ENCODE measurements at regions not wholly inside any gene's neighbourhood (a gene's known extent, or its start where the extent isn't known, plus 50 kb on each side); places are given as distances from the start of the nearest gene placed in this dataset.

DNA sequence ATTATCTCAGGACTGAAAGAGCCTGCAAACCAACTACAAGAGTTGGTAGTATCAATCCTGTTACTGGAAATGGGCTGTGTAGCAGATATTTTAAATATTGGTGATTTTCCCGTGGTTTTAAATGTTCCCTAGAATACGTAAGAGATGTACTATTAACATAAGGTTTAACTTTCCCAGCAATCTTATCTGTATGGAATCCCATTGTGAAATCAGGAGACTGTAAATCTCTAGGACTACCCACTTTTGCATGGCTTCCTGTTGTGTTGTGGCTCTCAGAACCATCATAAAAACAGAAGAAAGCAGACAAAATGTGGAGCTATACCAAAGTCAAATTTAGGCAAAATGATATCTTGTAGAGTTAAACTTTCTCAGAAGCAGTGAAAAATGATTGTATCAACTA lies 641.5 kb upstream of the SETBP1 start:
- FAIRE-seq, result no peak

DNA sequence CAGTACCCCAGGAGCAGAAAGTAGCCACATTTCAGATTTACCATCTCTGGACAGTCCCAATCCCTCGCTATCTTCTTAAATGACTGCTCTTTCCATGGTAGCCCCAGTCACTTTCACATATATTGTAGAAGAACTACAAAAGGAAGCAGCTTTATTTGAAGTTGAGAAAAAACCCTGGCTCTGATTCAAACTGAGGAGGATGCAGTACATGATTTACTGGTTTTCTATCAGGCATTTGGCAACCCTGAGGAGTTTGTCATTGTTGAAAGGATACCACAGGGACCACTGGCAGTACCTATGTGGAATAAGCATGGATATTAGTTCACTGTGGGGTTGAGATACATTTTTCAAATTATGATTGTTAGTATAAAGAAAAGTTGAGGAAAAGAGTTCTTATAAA lies 640.9 kb upstream of the SETBP1 start:
- no peak for DNase-seq (ENCODE audit: insufficient read length, low spot score)
- no peak for FAIRE-seq

More for the DNA sequence above, 641.5 kb upstream of the SETBP1 start:
- no peak for DNase-seq (ENCODE audit: insufficient read length, low spot score)

DNA sequence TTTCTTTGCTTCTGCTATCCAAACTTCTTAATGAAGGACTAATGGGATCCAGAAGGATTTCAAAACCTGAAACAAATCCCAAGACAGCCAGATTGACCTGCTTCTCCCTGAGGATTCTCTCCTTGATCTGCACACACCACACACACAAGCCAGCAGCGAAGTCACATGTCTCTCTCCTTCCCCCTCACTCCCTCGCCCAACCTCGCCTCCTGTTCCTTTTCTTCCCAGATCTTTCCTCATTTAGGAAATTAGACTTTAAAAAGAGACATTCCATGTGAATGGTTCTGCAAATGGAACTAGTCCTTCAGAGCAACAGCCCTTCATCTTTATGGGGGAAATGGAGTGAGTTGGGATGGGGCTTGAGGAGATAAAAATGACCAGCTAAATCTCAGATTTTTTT lies 639.1 kb upstream of the SETBP1 start:
- FAIRE-seq (no peak), DNase-seq (ENCODE audit: insufficient read length, low spot score) (no peak)

DNA sequence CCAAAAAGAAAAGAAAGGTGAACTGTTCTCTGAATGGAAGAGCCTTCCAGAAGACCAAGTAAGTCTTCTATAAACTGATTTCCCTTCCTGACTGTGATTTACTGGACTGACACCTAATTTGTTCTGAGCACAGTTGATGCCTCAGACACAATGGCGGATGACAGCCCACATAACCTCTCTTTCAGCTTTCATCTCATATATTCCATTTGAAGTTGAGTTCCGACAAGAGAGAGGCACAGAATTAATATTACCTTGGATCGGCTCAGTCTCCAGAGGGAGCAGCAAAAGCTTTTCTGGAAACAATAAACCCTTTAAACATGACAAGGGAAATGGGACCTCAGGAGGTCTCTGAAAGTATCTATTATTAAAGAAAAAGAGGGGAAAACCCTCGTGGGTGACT lies 638.7 kb upstream of the SETBP1 start:
- FAIRE-seq, result no peak
- DNase-seq (ENCODE audit: insufficient read length, low spot score), result no peak

DNA sequence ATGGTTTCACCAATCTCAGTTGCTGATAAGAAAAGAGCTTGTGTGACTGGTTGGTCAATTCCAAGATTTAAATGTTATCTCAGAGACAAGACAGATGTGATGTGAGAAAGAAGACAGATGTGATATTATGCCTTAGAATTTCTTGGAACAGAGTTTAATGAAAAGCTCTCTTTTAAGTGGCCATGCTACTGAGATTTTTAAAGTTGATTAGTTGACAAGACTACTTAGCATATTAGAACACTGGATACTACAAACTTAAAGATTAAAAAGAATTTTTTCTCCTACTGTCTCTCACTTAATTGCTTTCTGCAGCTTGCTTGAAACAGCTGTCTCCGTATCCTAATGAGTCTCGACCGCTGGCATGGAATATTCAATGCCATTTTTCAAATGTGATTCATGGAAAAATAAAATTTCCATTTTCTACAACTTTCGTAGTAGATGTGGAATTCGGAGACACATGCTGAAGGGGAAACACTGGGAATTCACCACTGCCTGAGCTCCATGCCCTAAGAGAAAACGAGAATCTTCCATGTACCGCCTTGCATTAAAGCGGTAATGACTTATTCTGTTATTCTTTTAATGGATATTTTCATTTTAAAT lies 634.2 kb upstream of the SETBP1 start:
- DNase-seq (ENCODE audit: insufficient read length, low spot score) (no peak), FAIRE-seq (no peak)

DNA sequence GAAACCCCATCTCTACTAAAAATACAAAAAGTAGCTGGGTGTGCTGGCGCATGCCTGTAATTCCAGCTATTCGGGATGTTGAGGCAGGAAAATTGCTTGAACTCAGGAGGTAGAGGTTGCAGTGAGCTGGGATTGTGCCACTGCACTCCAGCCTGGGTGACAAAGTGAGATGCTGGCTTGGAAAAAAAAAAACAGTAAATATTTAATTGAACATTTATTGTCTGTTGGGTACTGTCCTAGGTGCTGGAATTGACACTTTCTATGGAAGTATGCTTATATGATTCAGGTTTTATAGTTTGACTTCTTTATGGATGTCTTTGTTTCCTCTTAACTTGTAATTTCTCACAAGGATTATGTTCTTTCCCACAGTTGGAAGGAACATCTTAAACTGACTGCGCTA lies 633.1 kb upstream of the SETBP1 start:
- DNase-seq (ENCODE audit: insufficient read length, low spot score), result no peak
- no peak for FAIRE-seq

DNA sequence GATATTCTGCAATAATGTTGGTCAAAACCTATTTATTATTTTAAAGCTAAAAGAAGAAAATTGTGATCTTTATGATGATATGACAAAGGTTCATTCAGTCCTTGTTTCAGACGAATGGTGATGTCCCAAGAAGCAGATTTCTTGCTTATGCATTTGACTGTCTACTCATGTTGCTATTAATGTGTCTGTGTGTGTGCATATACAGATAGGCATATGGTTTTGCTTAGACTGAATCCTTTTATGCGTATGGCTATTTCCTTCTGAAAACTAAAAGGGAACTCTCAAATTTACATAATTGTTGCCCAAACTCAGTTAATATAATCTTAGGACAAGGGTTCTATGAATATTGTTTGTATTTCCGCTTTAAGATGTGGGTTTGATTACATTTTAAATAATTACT lies 632.3 kb upstream of the SETBP1 start:
- no peak for FAIRE-seq
- no peak for DNase-seq (ENCODE audit: insufficient read length, low spot score)

DNA sequence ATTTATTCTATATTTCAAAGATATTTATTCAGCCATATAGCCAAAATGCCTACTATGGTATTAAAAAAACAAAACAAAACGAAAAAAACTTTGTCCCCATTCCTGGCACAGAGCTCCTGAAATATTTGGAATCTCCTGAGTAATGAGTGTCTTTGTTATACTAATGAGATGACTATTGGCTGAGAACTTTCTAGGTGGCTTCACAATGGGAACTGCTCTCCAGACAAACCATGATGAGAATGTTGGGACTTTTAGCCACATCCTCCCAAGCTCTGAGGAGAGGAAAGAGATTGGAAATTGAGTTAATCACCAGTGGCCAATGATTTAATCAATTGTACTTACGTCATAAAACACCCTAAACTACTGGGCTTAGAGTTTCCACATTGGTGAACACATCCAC lies 631.8 kb upstream of the SETBP1 start:
- DNase-seq (ENCODE audit: insufficient read length, low spot score) (no peak), FAIRE-seq (no peak)

DNA sequence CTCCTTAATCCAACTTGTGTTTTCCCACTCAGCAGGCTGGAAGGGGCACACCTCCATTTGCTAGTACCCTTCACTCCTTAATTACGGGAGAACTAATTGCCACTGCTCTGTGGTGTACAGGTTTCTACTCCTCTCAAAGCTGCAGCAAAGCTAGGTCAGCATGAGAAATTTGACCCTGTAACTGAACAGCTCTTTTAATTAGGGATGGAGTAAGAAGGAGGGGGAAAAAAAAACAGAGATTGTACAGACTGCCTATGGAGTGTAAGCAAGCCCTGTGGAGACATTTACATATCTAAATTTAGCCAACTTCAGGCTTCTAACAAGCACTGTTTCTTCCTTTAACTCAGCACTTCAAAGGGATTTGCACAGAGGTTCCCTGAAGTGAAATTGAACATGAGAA lies 629.7 kb upstream of the SETBP1 start:
- no peak for DNase-seq (ENCODE audit: insufficient read length, low spot score)
- no peak for FAIRE-seq

DNA sequence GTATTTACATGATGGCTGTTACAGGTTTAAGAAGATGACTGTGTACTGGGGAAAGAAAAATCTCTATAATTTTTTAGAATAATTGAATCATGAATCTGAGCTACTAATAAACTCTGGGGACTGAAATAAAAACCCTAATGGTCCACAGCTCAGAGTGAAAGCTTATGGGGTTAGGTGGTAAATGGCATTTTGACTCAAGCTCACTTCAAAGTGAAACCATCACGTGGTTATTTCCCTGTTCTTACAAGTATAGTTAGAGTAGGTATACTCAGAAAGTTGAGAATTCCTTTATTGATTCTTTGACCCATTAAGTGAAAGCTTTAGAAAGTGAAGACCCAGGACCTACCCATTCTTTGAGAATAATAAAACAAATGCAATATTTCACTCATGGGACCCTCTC lies 626.2 kb upstream of the SETBP1 start:
- DNase-seq (ENCODE audit: insufficient read length, low spot score), result no peak
- FAIRE-seq, result no peak

DNA sequence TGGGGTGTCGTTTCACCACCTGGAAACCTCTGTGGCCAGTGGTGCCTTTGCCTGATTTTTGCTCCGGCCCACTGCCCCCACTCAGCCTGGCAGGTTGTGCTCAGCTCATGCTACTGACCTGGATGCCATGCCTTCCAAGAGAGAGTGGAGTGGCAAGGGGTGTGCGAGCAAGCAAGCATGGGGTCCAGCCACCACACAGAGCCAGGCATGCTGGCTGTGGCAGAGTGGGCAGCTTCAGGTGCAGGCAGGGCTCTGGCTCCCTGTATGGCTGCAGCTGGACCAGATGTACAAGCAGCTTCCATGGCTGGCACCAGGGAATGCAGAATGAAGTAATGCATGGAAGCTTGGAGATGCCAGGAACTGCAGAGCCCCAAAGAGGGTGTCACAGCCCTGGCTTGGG lies 620.5 kb upstream of the SETBP1 start:
- no peak for FAIRE-seq

DNA sequence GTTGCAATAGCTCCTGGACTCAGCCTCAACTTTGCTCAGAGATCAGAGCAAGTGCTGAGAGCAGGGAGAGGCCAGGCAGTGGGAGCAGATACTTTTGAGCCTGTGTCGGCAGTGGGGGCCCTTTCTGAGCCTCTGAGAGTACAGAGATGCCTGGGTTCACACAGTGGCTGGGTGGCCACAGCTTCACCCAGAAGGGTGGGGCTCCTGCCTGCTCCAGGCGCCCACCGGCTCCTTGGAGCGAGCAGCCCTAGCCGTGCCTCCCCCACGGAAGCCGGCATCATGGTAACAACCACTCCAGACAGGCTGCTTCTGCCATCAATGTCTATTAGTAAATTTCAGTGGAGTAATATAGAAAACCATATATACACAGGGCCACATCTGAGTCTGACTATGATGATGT lies 619.2 kb upstream of the SETBP1 start:
- DNase-seq (ENCODE audit: insufficient read length, low spot score) (no peak), FAIRE-seq (no peak)

More for the DNA sequence above, 620.5 kb upstream of the SETBP1 start:
- no peak for DNase-seq (ENCODE audit: insufficient read length, low spot score)

DNA sequence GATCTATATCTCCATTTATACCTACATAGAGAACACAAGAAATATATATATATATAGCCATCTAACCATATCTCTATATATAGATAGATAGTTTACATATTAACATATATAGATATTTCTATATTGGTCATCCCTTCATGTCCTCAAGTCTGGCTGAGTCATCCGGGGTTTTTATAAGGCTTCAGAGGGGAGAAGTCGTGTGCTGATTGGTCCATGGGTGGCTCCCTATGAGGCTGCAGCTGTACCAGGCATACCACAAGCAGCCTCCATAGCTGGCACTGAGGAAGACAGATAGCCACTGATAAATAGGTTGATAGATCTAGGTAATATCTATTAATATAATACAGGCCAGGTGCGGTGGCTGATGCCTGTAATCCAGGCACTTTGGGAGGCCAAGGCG lies 618.3 kb upstream of the SETBP1 start:
- no peak for DNase-seq (ENCODE audit: insufficient read length, low spot score)

DNA sequence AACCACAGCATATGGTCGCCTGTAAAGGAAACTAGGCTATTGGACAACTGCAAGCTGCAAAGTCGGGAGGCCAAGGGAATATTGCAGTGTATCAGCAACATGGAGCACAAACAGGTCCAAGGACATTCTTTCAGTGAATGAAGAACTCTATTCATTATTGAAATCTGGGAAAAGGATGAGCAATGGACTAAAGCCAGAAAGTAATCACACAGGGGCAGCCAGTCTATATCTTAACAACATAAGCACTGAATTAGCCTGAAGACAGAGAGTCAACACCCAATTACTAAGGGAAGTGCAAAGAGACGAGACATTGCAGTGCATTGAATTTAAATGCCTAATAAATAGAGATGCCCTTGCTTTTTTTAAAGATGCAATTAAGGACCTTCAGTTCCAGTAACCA lies 615.5 kb upstream of the SETBP1 start:
- DNase-seq (ENCODE audit: insufficient read length, low spot score) (no peak), FAIRE-seq (no peak)

More for the DNA sequence above, 618.3 kb upstream of the SETBP1 start:
- no peak for FAIRE-seq

DNA sequence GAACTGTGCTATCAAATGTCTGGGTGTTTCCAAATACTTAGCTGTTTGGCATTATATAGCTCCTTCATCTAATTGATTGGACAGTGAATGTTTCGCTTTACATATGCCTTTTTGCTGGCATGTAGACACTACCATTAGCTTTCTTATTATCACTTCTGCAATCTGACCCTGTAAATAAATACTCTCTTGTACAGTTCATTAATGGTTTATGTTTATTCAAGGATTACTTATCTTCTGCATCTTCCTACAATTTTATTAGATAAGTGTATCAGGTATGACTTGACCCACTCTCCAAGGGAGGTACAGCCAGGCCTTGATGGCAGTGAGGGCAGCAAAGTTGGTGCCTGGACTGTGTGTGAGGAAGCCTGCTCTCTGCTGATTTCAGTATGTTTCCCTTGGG lies 614.1 kb upstream of the SETBP1 start:
- FAIRE-seq, result no peak
- DNase-seq (ENCODE audit: insufficient read length, low spot score), result no peak

DNA sequence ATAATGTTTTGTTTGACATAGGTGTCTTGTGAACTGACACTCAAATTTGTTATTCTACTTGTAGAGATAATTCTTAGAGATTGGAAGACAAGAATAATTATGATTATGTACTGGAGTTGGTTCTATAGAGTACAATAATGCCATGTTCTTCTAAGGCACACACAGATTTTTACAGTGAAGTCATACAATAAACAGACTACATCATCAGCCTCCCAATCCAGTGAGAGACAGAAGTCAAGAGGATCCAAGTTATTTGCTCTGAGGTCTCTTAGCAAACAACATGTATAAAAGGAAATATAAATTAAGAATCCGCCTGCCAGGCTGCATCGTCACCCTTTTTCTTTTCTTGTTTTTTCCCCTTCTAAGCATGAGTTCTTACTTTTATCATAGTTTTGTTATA lies 613.5 kb upstream of the SETBP1 start:
- no peak for FAIRE-seq
- no peak for DNase-seq (ENCODE audit: insufficient read length, low spot score)

DNA sequence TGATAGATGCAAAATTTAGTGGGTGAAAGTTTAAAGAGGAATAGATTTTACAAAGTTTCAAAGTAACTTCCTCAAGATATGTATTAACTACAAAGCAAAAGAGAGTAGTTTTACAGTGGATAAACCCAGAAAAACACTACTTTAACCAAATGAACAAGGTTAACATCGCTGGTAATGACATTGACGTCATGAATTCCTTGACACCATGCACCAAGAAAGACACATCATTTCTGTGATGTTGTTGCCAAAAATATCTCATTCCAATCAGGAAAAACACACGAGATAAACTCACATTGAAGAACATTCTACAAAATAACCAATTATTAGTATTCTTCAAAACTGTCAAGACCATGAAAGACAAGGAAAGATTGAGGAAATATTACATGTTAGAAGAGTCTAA lies 605.6 kb upstream of the SETBP1 start:
- FAIRE-seq, result no peak

DNA sequence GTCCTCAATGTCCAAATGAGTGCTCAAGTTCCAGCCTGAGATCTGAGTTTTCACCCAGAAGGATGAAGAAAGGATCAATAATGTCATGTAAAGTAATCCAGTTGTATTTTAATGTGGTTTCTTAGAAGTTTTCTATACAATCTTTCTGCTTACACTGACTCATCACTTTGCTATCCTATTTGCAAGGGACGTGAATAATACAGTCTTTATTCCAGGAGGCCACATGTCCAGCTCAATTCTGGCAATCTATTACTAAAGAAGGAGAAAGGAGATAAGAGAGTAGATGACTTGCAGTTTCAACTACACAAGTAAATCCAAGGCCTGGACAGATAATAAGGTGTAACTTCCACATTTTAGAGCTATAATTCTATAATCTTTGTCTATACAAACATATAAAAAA lies 601.1 kb upstream of the SETBP1 start:
- FAIRE-seq (no peak), DNase-seq (ENCODE audit: insufficient read length, low spot score) (no peak)

More for the DNA sequence above, 605.6 kb upstream of the SETBP1 start:
- no peak for DNase-seq (ENCODE audit: insufficient read length, low spot score)

DNA sequence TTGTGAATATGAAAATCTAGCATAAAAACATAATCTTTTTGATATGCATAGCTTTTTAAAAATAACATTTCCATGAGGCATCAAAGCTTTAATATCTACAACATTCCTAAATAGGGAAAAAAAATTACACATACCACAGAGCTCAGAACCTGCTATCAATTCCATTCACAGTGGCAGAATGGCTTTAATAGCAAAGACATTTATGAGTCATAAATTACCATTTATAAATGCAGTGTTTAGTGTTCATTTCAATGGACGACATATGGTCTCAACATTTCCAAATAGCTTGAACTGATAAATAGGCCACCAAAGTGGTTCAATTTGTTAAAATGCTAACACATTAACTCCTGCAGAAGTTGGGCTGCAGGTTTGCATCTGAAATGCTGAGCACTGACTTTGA lies 600.6 kb upstream of the SETBP1 start:
- no peak for FAIRE-seq
- no peak for DNase-seq (ENCODE audit: insufficient read length, low spot score)

DNA sequence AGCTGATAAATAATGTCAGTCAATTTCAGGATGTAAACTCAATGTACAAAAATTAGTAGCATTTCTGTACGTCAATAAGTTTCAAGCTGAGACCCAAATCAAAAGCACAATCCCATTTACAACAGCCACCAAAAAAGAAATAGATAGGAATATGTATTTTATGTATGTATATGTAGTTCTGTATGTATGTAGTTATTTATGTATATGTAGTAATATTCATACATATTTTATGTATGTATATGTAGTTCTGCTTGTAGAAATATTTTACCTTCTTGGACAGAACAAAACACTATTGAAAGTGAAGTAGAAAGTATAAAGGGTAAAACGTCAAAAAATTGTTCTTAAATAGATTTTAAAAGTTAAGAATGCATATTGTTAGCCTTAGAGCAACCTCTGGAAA lies 591.0 kb upstream of the SETBP1 start:
- no peak for FAIRE-seq

DNA sequence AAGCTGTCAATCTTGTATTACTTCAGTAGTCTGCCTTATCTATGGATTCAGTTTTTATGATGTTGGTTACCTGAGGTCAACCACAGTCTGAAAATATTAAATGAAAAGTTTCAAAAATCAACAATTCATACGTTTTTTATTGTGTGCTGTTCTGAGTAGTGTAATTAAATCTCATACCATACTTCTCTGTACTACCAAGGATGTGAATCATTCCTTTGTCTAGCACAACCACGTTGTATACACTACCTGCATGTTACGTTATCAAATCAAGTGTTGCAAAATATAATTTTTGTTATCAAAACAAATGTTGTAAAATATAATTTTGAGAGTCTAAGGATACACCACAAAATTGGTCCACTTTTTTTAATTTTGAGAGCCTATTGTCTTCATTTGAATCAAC lies 590.2 kb upstream of the SETBP1 start:
- FAIRE-seq, result no peak
- no peak for DNase-seq (ENCODE audit: insufficient read length, low spot score)

More for the DNA sequence above, 591.0 kb upstream of the SETBP1 start:
- no peak for DNase-seq (ENCODE audit: insufficient read length, low spot score)

DNA sequence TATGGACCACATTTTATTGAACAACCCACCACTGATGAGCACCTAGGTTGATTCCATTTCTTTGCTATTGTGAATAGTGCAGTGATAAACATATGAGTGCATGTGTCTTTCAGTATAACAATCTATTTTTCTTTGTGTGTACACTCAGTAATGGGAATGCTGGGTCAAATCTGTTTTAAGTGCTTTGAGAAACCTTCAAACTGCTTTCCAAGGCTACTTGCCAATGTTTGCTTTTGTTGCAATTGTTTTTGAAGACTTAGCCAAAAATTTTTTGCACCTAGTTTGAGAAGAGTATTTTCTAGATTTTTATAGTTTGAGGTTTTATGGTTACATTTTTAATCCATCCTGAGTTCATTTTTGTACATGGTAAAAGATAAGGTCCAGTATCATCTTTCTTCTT lies 587.4 kb upstream of the SETBP1 start:
- DNase-seq (ENCODE audit: insufficient read length, low spot score) (no peak), FAIRE-seq (no peak)

DNA sequence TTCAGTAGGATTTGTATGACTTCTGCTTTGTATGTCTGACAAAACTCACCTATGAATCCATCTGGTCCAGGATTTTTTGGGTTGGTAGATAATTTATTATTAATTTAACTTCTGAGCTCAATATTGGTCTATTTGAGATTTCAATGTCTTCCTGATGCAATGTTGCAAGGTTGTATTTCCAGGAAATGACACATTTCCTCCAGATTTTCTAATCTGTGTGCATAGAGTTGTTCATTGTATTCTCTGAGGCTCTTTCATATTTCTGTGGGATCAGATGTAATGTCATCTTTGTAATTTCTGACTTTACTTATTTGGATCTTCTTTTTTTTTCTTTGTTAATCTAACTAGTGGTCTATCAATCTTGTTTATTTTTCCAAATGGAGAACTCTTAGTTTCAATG lies 584.7 kb upstream of the SETBP1 start:
- FAIRE-seq (no peak), DNase-seq (ENCODE audit: insufficient read length, low spot score) (no peak)
